SK-N-MC (cell line): ENCODE measurements at regions not wholly inside any gene's neighbourhood (a gene's known extent, or its start where the extent isn't known, plus 50 kb on each side); places are given as distances from the start of the nearest gene placed in this dataset.
"Not testable (repeated sequence)": the region's sequence is repeated elsewhere in the genome, so short reads cannot be mapped to it uniquely, and the experiment has no call there.

Source experiments
- DNase-seq: peaks from one replicate; pipeline ENCODE4 v3.0.0-alpha.2; 2011; ENCODE audit warnings: low read depth, low spot score
- H3K27ac ChIP-seq: fragments of 200-600 bp; sonication (generic); 2 replicates; pipeline ENCODE4 v1.5.1; 2016; ENCODE audit warnings: mixed run types
- H3K36me3 ChIP-seq: fragments of 200-600 bp; sonication (generic); 2 replicates; pipeline ENCODE4 v1.6.1; 2017; ENCODE audit warnings: antibody characterized with exemption, low read length, mixed read lengths; ENCODE audit not compliant: insufficient read depth
- H3K4me3 ChIP-seq: fragments of 200-600 bp; sonication (generic); 2 replicates; pipeline ENCODE4 v1.5.1; 2016
- H3K9ac ChIP-seq: fragments of 200-600 bp; sonication (generic); 2 replicates; pipeline ENCODE4 v1.8.0; 2017; ENCODE audit warnings: mixed run types, mixed read lengths; ENCODE audit not compliant: insufficient read length
- H3K9me3 ChIP-seq: fragments of 200-600 bp; sonication (generic); 2 replicates; pipeline ENCODE4 v1.6.1; 2017; ENCODE audit warnings: low read depth, mild to moderate bottlenecking, antibody characterized with exemption, low read length, moderate library complexity, mixed read lengths
- EZH2 ChIP-seq: fragments of 200-600 bp; sonication (generic); IDR thresholded peaks from one replicate; pipeline ENCODE4 v1.6.1; 2017; ENCODE audit warnings: antibody characterized with exemption
- FOXP2 ChIP-seq: optimal IDR thresholded peaks from 2 replicates; pipeline ENCODE3; 2011; ENCODE audit warnings: mild to moderate bottlenecking, moderate library complexity; ENCODE audit not compliant: insufficient read depth; ENCODE audit errors: extremely low read length, control extremely low read depth
- POLR2AphosphoS5 ChIP-seq: IDR thresholded peaks from 2 replicates; pipeline ENCODE4 v1.6.1; 2012; ENCODE audit warnings: mild to moderate bottlenecking, low read depth, low read length, borderline replicate concordance

DNA sequence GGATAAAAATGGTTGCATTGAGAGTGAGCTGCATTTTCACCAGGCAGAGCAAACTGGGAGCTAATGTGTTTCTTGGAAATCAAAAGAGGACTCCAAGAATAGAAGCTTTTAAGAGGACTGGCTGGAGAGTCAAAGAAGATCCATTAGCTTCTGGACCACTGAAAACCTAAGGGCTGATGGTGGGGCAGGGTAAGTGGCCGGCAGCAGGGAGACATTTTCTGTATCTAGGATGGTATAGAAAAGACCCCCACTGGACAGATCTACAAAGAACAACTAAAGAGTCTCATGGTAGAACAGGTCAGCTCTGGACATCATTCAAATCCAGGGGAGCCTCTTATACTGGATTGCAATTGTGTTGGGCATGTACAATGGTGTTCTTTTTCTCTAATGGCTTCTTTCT lies 262.3 kb downstream of the PTGER3 start:
- H3K9me3 ChIP-seq = no peaks in the 10 kb centered on the region
- H3K4me3 ChIP-seq = no peak overlapping the region
- no peak for DNase-seq
- no peak overlapping the region for H3K9ac ChIP-seq
- TF ChIP-seq POLR2AphosphoS5 = no peak
- TF ChIP-seq EZH2 = no peak
- TF ChIP-seq FOXP2 = no peak
- no peaks in the 10 kb centered on the region for H3K36me3 ChIP-seq
- H3K27ac ChIP-seq = no peak overlapping the region

DNA sequence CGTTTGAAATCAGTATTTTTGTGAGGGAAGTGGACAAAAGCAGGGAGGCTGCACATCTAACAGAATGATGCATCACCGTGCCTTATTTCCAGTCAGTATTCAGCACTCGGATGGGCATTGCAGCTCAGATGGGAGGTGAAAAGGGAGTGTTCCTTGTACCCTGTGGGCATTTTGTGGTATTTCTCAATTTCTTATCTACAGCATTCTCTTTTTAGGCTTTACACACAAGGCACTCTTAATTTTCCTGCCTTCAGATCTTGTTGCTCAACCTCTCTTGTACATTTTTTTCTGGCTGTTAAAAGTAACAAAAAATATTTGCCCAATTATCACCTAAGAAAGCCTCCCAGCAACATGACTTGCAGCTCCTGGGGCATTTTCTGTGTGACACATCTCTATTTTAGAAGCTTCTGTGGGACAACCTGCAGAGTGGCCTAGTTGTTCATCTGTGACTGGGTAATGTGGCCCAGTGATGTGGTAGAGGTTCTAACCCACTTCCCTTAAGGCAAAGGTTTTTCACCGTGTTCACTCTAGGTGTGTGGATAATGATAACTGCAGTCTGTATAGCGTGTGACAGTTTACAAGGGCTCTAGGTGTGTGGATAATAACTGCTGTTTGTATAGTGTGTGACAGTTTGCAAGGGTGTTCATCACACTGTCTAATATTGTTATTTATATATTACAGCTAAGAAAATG lies 257.2 kb downstream of the PTGER3 start:
- TF ChIP-seq EZH2 = no peak
- no peak for TF ChIP-seq FOXP2
- no peak for TF ChIP-seq POLR2AphosphoS5
- H3K9ac ChIP-seq = no peak overlapping the region
- no peak overlapping the region for H3K27ac ChIP-seq
- H3K9me3 ChIP-seq = no peaks in the 10 kb centered on the region
- DNase-seq = no peak
- H3K36me3 ChIP-seq = no peaks in the 10 kb centered on the region
- no peak overlapping the region for H3K4me3 ChIP-seq

GRCh38 chr1:70795064-70795463 lies 252.6 kb downstream of the PTGER3 start:
- not testable (repeated sequence) for H3K36me3 ChIP-seq, DNase-seq, H3K9me3 ChIP-seq, H3K27ac ChIP-seq, H3K4me3 ChIP-seq, H3K9ac ChIP-seq

DNA sequence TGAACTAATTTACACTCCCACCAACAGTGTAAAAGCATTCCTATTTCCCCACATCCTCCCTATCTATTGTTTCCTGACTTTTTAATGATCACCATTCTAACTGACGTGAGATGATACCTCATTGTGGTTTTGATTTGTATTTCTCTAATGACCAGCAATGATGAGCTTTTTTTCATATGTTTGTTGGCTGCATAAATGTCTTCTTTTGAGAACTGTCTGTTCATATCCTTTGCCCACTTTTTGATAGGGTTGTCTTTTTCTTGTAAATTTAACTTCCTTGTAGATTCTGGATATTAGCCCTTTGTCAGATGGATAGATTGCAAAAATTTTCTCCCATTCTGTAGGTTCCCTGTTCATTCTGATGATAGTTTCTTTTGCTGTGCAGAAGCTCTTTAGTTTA lies 251.3 kb downstream of the PTGER3 start:
- not testable (repeated sequence) for H3K9me3 ChIP-seq, H3K4me3 ChIP-seq, H3K9ac ChIP-seq, H3K36me3 ChIP-seq, H3K27ac ChIP-seq, DNase-seq

DNA sequence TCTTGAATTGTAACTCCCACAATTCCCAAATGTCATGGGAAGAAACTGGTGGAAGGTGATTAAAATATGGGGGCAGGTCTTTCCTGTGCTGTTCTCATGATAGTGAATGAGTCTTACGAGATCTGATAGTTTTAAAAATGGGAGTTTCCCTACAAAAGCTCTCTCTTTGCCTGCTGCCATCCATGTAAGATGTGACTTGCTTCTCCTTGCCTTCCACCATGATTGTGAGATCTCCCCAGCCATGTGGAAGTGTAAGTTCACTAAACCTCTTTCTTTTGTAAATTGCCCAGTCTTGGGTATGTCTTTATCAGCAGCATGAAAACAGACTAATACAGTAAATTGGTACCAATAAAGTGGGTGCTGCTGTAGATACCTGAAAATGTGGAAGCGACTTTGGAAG lies 245.0 kb downstream of the PTGER3 start:
- not testable (repeated sequence) for DNase-seq, H3K9me3 ChIP-seq, H3K36me3 ChIP-seq, H3K27ac ChIP-seq, H3K4me3 ChIP-seq, H3K9ac ChIP-seq

GRCh38 chr1:70805641-70806040 lies 242.0 kb downstream of the PTGER3 start:
- no peak for TF ChIP-seq FOXP2
- no peak for TF ChIP-seq POLR2AphosphoS5
- TF ChIP-seq EZH2 = no peak

DNA sequence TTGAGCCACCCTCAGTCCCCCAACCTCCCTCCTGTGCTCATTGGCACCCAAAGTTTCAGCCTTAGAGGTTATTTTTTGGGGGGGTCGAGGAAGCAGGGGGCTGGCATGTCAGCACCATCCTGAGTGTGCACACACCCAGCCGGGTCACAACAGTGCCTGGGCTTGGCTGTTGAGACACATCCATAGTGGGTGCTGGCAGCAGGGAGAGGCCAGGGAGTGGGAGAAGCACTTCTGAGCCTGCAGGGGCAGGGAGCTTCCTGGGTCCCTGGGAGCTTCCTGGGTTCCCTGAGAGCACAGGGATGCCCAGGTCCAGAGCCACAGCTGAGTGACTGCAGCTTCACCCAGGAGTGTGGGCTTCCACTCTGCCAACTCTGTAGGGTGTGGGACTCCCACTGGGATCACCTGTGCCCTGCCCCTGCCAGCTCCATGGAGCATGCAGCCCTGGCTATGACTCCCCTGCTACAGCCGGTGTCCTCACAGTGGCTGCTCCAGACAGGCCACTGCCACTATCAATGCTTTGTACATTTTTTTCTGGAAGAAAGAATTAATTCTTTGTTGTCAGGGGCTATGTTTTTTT lies 240.4 kb downstream of the PTGER3 start:
- H3K36me3 ChIP-seq = no peaks in the 10 kb centered on the region
- no peak for DNase-seq
- H3K9me3 ChIP-seq = no peaks in the 10 kb centered on the region
- H3K9ac ChIP-seq = no peak overlapping the region
- no peak overlapping the region for H3K27ac ChIP-seq
- TF ChIP-seq FOXP2 (no peak), POLR2AphosphoS5 (no peak), EZH2 (no peak)
- no peak overlapping the region for H3K4me3 ChIP-seq

More at GRCh38 chr1:70805641-70806040, 242.0 kb downstream of the PTGER3 start:
- no peaks in the 10 kb centered on the region for H3K9me3 ChIP-seq
- H3K36me3 ChIP-seq = no peaks in the 10 kb centered on the region
- no peak overlapping the region for H3K9ac ChIP-seq
- no peak for DNase-seq
- no peak overlapping the region for H3K4me3 ChIP-seq
- no peak overlapping the region for H3K27ac ChIP-seq

GRCh38 chr1:70809069-70809468 lies 238.5 kb downstream of the PTGER3 start:
- Histone ChIP-seq H3K27ac (no peak overlapping the region), H3K36me3 (no peaks in the 10 kb centered on the region), H3K9ac (no peak overlapping the region), H3K9me3 (no peaks in the 10 kb centered on the region), H3K4me3 (no peak overlapping the region)
- TF ChIP-seq EZH2 (no peak), FOXP2 (no peak), POLR2AphosphoS5 (no peak)
- DNase-seq = no peak

DNA sequence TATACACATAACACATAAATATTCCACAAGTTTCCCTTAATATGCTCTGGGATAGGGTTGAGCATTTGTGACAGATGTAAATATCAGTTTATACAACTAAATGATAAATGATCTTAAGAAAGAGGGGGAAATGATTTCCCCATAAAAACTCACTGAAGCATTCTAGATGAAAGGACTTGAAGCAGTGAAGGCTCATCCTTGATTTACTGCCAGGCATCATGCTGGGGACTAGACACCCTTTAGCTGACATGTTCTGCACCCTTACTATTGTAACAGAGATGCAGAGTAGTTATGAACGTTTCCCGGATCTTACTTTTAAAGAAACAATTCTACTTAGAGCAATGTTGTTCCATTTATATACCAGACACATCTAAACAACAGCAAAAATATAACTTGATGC lies 235.8 kb downstream of the PTGER3 start:
- H3K9ac ChIP-seq = no peak overlapping the region
- no peak overlapping the region for H3K27ac ChIP-seq
- TF ChIP-seq EZH2 = no peak
- TF ChIP-seq POLR2AphosphoS5 = no peak
- TF ChIP-seq FOXP2 = no peak
- DNase-seq = no peak
- H3K4me3 ChIP-seq = no peak overlapping the region
- no peaks in the 10 kb centered on the region for H3K36me3 ChIP-seq
- no peaks in the 10 kb centered on the region for H3K9me3 ChIP-seq
